Left ventricle myocardium superior (tissue), 1 donor: ENCODE measurements at regions not wholly inside any gene's neighbourhood (a gene's known extent, or its start where the extent isn't known, plus 50 kb on each side); places are given as distances from the start of the nearest gene placed in this dataset.
"Not testable (repeated sequence)": the region's sequence is repeated elsewhere in the genome, so short reads cannot be mapped to it uniquely, and the experiment has no call there.

ENCODE experiments used
- ATAC-seq: fragments of 200-7000 bp; cut with Tn5 transposase; one replicate; pipeline ENCODE4 v1.9.1; 2020; ENCODE audit warnings: mild to moderate bottlenecking, moderate library complexity
- DNase-seq: peaks from one replicate; pipeline ENCODE4 v3.0.0-alpha.2; 2020
- intact Hi-C: fragments of 100-400 bp; cut with micrococcal nuclease; formaldehyde crosslinking; loops from one replicate; pipeline ENCODE4 v1.11.0; 2022
- donor health status: DM: no; HTN: yes; CAD: no; lungs with severe emphysema.

- intact Hi-C loops, result no loop called here
- no peak for ATAC-seq
- no peak for DNase-seq
Measured at GRCh38 chr1:178603926-178604325, 91.0 kb downstream of the TEX35 start.

- intact Hi-C loops, result no loop called here
- ATAC-seq (no peak), DNase-seq (no peak)
Measured at GRCh38 chr1:178606839-178607238, 93.9 kb downstream of the TEX35 start.

- ATAC-seq (no peak), DNase-seq (no peak)
- intact Hi-C loops, result no loop called here
Measured at GRCh38 chr1:178607718-178608408, 95.0 kb downstream of the TEX35 start.

- DNase-seq (no peak), ATAC-seq (no peak)
- intact Hi-C loops, result no loop called here
Measured at GRCh38 chr1:178609015-178609414, 96.1 kb downstream of the TEX35 start.

- not testable (repeated sequence) for DNase-seq, ATAC-seq
- intact Hi-C loops, result loop anchor here (5.0 kb wide), 1 partner anchor 141 kb away; no protein-coding TSS in a partner anchor
Measured at GRCh38 chr1:178610690-178611410, 97.9 kb downstream of the TEX35 start.

- ATAC-seq (no peak), DNase-seq (no peak)
- intact Hi-C loops, result loop anchor here (5.0 kb wide), 1 partner anchor 140 kb away; no protein-coding TSS in a partner anchor
Measured at GRCh38 chr1:178612261-178612660, 99.4 kb downstream of the TEX35 start.

GRCh38 chr1:178613271-178613945 lies 100.5 kb downstream of the TEX35 start:
- intact Hi-C loops, result loop anchor here (5.0 kb wide), 1 partner anchor 139 kb away; no protein-coding TSS in a partner anchor
- no peak for ATAC-seq
- DNase-seq, result no peak

- no peak for DNase-seq
- ATAC-seq, result no peak
- intact Hi-C loops, result loop anchor here (5.0 kb wide), 1 partner anchor 138 kb away; no protein-coding TSS in a partner anchor
Measured at GRCh38 chr1:178614286-178614685, 101.4 kb downstream of the TEX35 start.

- ATAC-seq, result no peak
Measured at GRCh38 chr1:178619042-178619927, 105.8 kb upstream of the RALGPS2 start.

GRCh38 chr1:178620584-178621475 lies 104.2 kb upstream of the RALGPS2 start:
- no peak for DNase-seq
- no peak for ATAC-seq
- intact Hi-C loops, result no loop called here

More at GRCh38 chr1:178619042-178619927, 105.8 kb upstream of the RALGPS2 start:
- intact Hi-C loops, result no loop called here
- DNase-seq, result no peak

GRCh38 chr1:178621822-178622221 lies 103.2 kb upstream of the RALGPS2 start:
- intact Hi-C loops, result no loop called here
- ATAC-seq (no peak), DNase-seq (no peak)

GRCh38 chr1:178625695-178626094 lies 99.3 kb upstream of the RALGPS2 start:
- intact Hi-C loops, result no loop called here

GRCh38 chr1:178627037-178627436 lies 98.0 kb upstream of the RALGPS2 start:
- no peak for DNase-seq
- intact Hi-C loops, result no loop called here
- no peak for ATAC-seq

More at GRCh38 chr1:178625695-178626094, 99.3 kb upstream of the RALGPS2 start:
- ATAC-seq, result no peak
- no peak for DNase-seq

GRCh38 chr1:178628637-178629251 lies 96.3 kb upstream of the RALGPS2 start:
- intact Hi-C loops, result no loop called here
- DNase-seq (no peak), ATAC-seq (no peak)

- ATAC-seq (peak; percentile 86), DNase-seq (no peak)
- intact Hi-C loops, result no loop called here
Measured at GRCh38 chr1:178629252-178630154, 95.5 kb upstream of the RALGPS2 start.

- DNase-seq (no peak), ATAC-seq (no peak)
- intact Hi-C loops, result no loop called here
Measured at GRCh38 chr1:178630417-178630816, 94.6 kb upstream of the RALGPS2 start.

- intact Hi-C loops, result no loop called here
- DNase-seq, result no peak
- ATAC-seq, result no peak
Measured at GRCh38 chr1:178632653-178633052, 92.4 kb upstream of the RALGPS2 start.
